Smooth muscle cell (in vitro differentiated cells): ENCODE measurements at regions not wholly inside any gene's neighbourhood (a gene's known extent, or its start where the extent isn't known, plus 50 kb on each side); places are given as distances from the start of the nearest gene placed in this dataset.

Source experiments
- DNase-seq: peaks from one replicate; lab custom pipeline; 2025; ENCODE audit not compliant: unreplicated experiment; lab: John Stamatoyannopoulos, UW
- H2AFZ ChIP-seq: fragments of 200-600 bp; sonication (generic); 2 replicates; pipeline ENCODE4 v1.6.0; 2016; ENCODE audit warnings: antibody characterized with exemption, low read depth, mild to moderate bottlenecking
- H3F3A ChIP-seq: fragments of 200-600 bp; sonication (generic); 2 replicates; pipeline ENCODE4 v1.6.0; 2017; ENCODE audit warnings: antibody characterized with exemption, low read depth
- H3K27ac ChIP-seq: fragments of 200-600 bp; sonication (generic); 2 replicates; pipeline ENCODE4 v1.5.1; 2016; ENCODE audit warnings: low read depth, mild to moderate bottlenecking
- H3K27me3 ChIP-seq: fragments of 200-600 bp; sonication (generic); 2 replicates; pipeline ENCODE4 v1.6.1; 2016; ENCODE audit warnings: low read depth, mild to moderate bottlenecking
- H3K36me3 ChIP-seq: fragments of 200-600 bp; sonication (generic); 2 replicates; pipeline ENCODE4 v1.5.1; 2016; ENCODE audit warnings: low read depth
- H3K4me1 ChIP-seq: fragments of 200-600 bp; sonication (generic); 2 replicates; pipeline ENCODE4 v1.5.1; 2016; ENCODE audit warnings: low read depth
- H3K4me2 ChIP-seq: fragments of 200-600 bp; sonication (generic); 2 replicates; pipeline ENCODE4 v1.6.0; 2016; ENCODE audit warnings: mild to moderate bottlenecking
- H3K4me3 ChIP-seq: fragments of 200-600 bp; sonication (generic); 2 replicates; pipeline ENCODE4 v1.5.1; 2016; ENCODE audit warnings: mild to moderate bottlenecking
- H3K79me2 ChIP-seq: fragments of 200-600 bp; sonication (generic); 2 replicates; pipeline ENCODE4 v1.6.0; 2016; ENCODE audit warnings: low read depth, mild to moderate bottlenecking
- H3K9ac ChIP-seq: fragments of 200-600 bp; sonication (generic); 2 replicates; pipeline ENCODE4 v1.6.0; 2016; ENCODE audit warnings: low read depth
- H3K9me3 ChIP-seq: fragments of 200-600 bp; sonication (generic); replicated peaks from 2 replicates; pipeline ENCODE4 v1.5.1; 2016; ENCODE audit warnings: low read depth
- H4K20me1 ChIP-seq: fragments of 200-600 bp; sonication (generic); 2 replicates; pipeline ENCODE4 v1.6.0; 2016; ENCODE audit warnings: low read depth
- WGBS: methylation state at CpG from one replicate; pipeline ENCODE4 v1.1.7; 2016; ENCODE audit warnings: low lambda C conversion rate; 5-methylcytosine and 5-hydroxymethylcytosine counted together
- TF ChIP-seq, protein P1 (sequence below): fragments of 200-600 bp; sonication (generic); IDR thresholded peaks from 2 replicates; pipeline ENCODE4 v1.5.1; 2017; ENCODE audit warnings: borderline replicate concordance, mild to moderate bottlenecking, antibody characterized with exemption; ENCODE audit not compliant: insufficient read depth, poor library complexity, severe bottlenecking

DNA sequence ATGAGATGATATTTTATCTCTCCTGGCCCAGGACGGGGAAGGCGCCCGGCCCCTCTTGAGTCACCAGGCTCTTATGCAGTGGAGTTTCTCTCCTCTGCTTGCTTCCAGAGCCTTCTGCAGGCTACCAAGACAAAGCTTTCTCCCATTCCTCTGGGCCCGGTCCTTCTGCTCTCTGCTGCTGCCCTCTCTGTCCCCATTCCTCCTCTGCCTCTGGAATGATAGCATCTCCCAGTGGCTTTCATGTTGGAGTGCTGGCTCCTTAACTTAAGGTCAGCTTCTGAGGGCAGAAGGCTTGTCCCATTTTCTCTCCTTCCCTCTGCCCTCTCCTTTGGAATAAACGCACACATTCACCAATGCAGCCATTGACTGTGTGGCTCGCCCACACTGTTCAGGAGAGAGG, 86.2 kb downstream of the SDC1 start:
- Histone ChIP-seq H4K20me1 (no peaks in the 10 kb centered on the region), H3F3A (peaks cover 7% of the 10 kb centered on the region), H3K79me2 (no peaks in the 10 kb centered on the region), H3K9me3 (no peaks in the 10 kb centered on the region), H3K4me1 (peaks cover 10% of the 10 kb centered on the region), H2AFZ (peak overlapping the region; percentile 52), H3K9ac (peak overlapping the region; percentile 8), H3K36me3 (no peaks in the 10 kb centered on the region), H3K27me3 (no peaks in the 10 kb centered on the region), H3K4me3 (no peak overlapping the region), H3K27ac (peak overlapping the region; percentile 70), H3K4me2 (peak overlapping the region; percentile 22)
- DNase-seq, result no peak
- WGBS, result 37% methylated on average over 6 of the region's 6 CpGs
- TF ChIP-seq, protein P1, sequence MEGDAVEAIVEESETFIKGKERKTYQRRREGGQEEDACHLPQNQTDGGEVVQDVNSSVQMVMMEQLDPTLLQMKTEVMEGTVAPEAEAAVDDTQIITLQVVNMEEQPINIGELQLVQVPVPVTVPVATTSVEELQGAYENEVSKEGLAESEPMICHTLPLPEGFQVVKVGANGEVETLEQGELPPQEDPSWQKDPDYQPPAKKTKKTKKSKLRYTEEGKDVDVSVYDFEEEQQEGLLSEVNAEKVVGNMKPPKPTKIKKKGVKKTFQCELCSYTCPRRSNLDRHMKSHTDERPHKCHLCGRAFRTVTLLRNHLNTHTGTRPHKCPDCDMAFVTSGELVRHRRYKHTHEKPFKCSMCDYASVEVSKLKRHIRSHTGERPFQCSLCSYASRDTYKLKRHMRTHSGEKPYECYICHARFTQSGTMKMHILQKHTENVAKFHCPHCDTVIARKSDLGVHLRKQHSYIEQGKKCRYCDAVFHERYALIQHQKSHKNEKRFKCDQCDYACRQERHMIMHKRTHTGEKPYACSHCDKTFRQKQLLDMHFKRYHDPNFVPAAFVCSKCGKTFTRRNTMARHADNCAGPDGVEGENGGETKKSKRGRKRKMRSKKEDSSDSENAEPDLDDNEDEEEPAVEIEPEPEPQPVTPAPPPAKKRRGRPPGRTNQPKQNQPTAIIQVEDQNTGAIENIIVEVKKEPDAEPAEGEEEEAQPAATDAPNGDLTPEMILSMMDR, result no peak

DNA sequence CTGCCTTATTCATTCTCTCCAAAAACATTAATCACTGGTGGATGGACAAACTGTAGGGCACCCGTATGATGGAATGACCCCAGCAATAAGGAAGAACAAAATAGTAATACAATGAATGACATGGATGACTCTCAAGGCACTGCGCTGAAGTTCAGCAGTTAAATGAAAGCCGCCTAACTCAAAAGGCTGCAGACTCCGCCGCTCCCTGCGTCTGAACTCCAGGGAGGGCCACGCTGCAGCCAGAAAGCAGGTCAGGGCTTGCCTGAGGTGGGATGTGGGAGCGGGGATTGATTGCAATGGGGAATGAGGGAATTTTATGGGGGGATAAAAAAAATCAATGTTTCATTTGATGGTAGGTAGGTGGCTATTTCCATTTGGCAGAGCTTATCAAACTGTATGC, 86.5 kb upstream of the LAPTM4A start:
- H3K4me1 ChIP-seq, result peaks cover 10% of the 10 kb centered on the region
- no peak for DNase-seq
- 91% methylated on average over 8 of the region's 8 CpGs for WGBS
- TF ChIP-seq, protein P1, result no peak
- no peaks in the 10 kb centered on the region for H3K27me3 ChIP-seq
- no peak overlapping the region for H2AFZ ChIP-seq
- H3F3A ChIP-seq, result peaks cover 7% of the 10 kb centered on the region
- no peaks in the 10 kb centered on the region for H3K36me3 ChIP-seq
- no peak overlapping the region for H3K9ac ChIP-seq
- peak overlapping the region; percentile 70 for H3K27ac ChIP-seq
- H3K4me2 ChIP-seq, result no peak overlapping the region
- no peaks in the 10 kb centered on the region for H3K79me2 ChIP-seq
- H3K4me3 ChIP-seq, result no peak overlapping the region
- H4K20me1 ChIP-seq, result no peaks in the 10 kb centered on the region
- no peaks in the 10 kb centered on the region for H3K9me3 ChIP-seq

DNA sequence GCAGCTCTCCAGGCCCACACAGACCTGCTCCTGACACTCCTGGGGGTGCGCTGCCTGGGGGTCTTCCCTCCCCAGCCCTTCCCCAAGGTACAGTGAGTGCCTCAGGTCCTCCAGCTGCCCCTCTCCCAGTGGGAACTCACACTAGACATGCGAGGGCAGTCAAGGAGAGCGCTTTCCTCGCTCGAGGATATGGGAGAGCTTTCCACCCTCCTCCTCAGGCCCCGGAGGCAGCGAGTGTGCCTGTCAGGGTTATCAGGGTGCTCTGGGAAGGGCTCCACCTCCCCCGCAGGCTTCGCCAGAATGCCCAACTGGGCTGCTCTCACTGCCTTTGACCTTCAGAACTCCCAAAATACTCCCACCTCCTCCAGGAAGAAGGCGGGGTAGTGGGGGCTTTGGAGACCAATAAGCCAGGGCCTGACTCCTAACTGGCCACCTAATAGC, 85.7 kb upstream of the LAPTM4A start:
- H4K20me1 ChIP-seq, result no peaks in the 10 kb centered on the region
- DNase-seq, result no peak
- TF ChIP-seq, protein P1, result no peak

DNA sequence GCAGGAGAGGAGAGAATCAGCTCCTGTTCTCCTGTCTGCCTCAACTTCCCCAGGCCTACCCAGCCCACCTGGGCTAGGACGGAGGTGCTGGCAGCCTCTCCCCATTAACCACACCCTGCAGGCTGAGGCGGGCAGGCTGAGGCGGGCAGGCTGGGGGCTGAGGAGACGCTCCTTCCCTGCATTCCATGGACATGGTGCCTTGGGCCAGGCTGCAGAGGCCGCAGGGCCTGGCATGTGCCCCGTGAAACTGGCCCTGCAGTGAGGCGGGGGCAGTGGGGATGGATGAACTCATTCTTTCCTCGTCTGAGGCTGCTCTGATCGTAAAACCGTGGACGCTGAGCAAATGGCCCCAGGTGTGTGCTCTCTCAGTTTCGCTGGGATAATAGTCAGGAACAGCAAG, 84.7 kb upstream of the LAPTM4A start:
- no peaks in the 10 kb centered on the region for H3K79me2 ChIP-seq
- no peak overlapping the region for H3K4me2 ChIP-seq
- H3K9ac ChIP-seq, result no peak overlapping the region
- no peak overlapping the region for H3K27ac ChIP-seq
- DNase-seq, result no peak
- H3K4me3 ChIP-seq, result no peak overlapping the region
- TF ChIP-seq, protein P1, result no peak
- no peaks in the 10 kb centered on the region for H3K27me3 ChIP-seq
- H3F3A ChIP-seq, result peaks cover 12% of the 10 kb centered on the region
- WGBS, result 79% methylated on average over 12 of the region's 12 CpGs
- H4K20me1 ChIP-seq, result no peaks in the 10 kb centered on the region
- no peaks in the 10 kb centered on the region for H3K9me3 ChIP-seq
- H3K36me3 ChIP-seq, result no peaks in the 10 kb centered on the region
- peaks cover 16% of the 10 kb centered on the region for H3K4me1 ChIP-seq
- no peak overlapping the region for H2AFZ ChIP-seq

More for the DNA sequence above, 85.7 kb upstream of the LAPTM4A start:
- H3K4me1 ChIP-seq, result peaks cover 10% of the 10 kb centered on the region
- no peak overlapping the region for H3K9ac ChIP-seq
- H3K27ac ChIP-seq, result no peak overlapping the region
- H3K27me3 ChIP-seq, result no peaks in the 10 kb centered on the region
- no peaks in the 10 kb centered on the region for H3K36me3 ChIP-seq
- H3K9me3 ChIP-seq, result no peaks in the 10 kb centered on the region
- WGBS, result 87% methylated on average over 10 of the region's 10 CpGs
- no peak overlapping the region for H2AFZ ChIP-seq
- H3K79me2 ChIP-seq, result no peaks in the 10 kb centered on the region
- H3K4me3 ChIP-seq, result no peak overlapping the region
- H3K4me2 ChIP-seq, result no peak overlapping the region
- peaks cover 7% of the 10 kb centered on the region for H3F3A ChIP-seq
